HFF-Myc (cell line): ENCODE measurements at regions not wholly inside any gene's neighbourhood (a gene's known extent, or its start where the extent isn't known, plus 50 kb on each side); places are given as distances from the start of the nearest gene placed in this dataset.

Experiments used
- DNase-seq: peaks from one replicate; pipeline ENCODE4 v3.0.0-alpha.2; 2011; ENCODE audit warnings: low read depth; ENCODE audit errors: extremely low read depth
- H3K4me3 ChIP-seq: replicated peaks from 2 replicates; pipeline ENCODE4 v1.5.1; 2011; ENCODE audit warnings: low read depth, mild to moderate bottlenecking, control low read depth, low read length
- CTCF ChIP-seq: IDR thresholded peaks from 2 replicates; pipeline ENCODE4 v1.5.1; 2012; ENCODE audit warnings: mild to moderate bottlenecking, low read depth, low read length, control low read depth; ENCODE audit errors: missing control alignments

- no peak overlapping the region for H3K4me3 ChIP-seq
- no peak for DNase-seq
- TF ChIP-seq CTCF, result no peak
Observed at GRCh38 chr2:71853858-71854257, 293.8 kb downstream of the CYP26B1 start.

GRCh38 chr2:71852141-71852711, 295.4 kb downstream of the CYP26B1 start:
- no peak for DNase-seq
- no peak overlapping the region for H3K4me3 ChIP-seq
- TF ChIP-seq CTCF, result no peak

GRCh38 chr2:71851094-71851750, 296.4 kb downstream of the CYP26B1 start:
- DNase-seq, result no peak
- H3K4me3 ChIP-seq, result no peak overlapping the region
- no peak for TF ChIP-seq CTCF

- no peak overlapping the region for H3K4me3 ChIP-seq
- no peak for DNase-seq
- no peak for TF ChIP-seq CTCF
Observed at GRCh38 chr2:71850306-71850801, 297.3 kb downstream of the CYP26B1 start.

GRCh38 chr2:71849607-71850305, 297.9 kb downstream of the CYP26B1 start:
- TF ChIP-seq CTCF, result no peak
- no peak overlapping the region for H3K4me3 ChIP-seq
- no peak for DNase-seq

- H3K4me3 ChIP-seq, result no peak overlapping the region
- no peak for DNase-seq
- no peak for TF ChIP-seq CTCF
Observed at GRCh38 chr2:71849111-71849510, 298.6 kb downstream of the CYP26B1 start.
